ENCODE measurements at regions not wholly inside any gene's neighbourhood (a gene's known extent, or its start where the extent isn't known, plus 50 kb on each side); places are given as distances from the start of the nearest gene placed in this dataset.

DNA sequence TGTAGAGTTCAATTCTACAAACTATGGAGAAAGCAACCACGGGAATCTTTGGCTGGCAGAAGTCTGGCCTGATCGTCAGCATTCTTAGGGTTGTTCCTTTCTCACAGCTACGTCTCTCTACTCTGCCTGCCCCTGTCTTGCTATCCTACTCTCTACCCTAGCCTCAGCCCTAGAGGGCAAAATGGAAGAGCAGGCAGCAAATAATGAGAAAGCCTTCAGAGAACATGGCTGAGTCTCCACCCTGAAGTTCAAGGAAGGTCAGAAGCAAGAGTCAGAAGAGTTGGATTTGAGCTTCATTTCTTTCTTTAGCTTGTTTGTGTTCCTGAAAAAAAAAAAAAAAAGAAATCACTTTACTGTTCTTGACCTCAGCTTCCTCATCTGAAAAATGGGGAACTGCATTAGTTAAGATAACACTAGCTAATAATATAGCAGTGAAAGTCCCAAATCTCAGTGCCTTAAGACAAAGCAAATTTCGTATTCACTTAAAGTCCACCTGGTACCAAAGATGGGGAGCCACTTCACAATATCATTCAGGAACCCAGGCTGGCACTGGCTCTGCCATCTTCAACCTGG, 50.2 kb upstream of the CCND2 start:
- no peaks in the 10 kb centered on the region for H3K36me3 ChIP-seq
- TF ChIP-seq POLR2A (IDR thresholded peaks at IDR 0.05) (no peak), CTCF (IDR thresholded peaks at IDR 0.05) (no peak)
- DNase-seq = no peak
- no peak overlapping the region for H3K27ac ChIP-seq
- no peak overlapping the region for H3K4me3 ChIP-seq
- peaks cover 0 to 3% of the 10 kb centered on the region in 2 donors for H3K9me3 ChIP-seq
- H3K27me3 ChIP-seq = no peaks in the 10 kb centered on the region
- H3K4me1 ChIP-seq = no peaks in the 10 kb centered on the region
- intact Hi-C loops (cut with DNase I; ENCODE audit: low total_unique reads) = no loop called here

DNA sequence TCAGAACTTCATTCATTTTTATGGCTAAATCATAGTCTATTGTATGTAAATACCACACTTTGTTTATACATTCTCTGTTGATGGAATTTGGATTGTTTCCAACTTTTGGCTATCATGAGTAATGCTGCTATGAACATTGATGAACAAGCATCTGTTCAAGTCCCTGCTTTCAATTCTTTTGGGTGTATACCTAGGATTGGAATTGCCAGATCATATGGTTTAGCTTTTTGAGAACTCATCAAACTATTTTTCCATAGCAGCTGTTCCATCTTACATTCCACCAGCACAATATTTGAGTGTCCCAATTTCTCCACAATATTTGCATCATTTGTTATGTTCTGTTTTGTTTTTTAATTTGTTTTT, 52.3 kb upstream of the CCND2 start:
- DNase-seq = no peak
- no peak overlapping the region for H3K4me3 ChIP-seq
- no peaks in the 10 kb centered on the region for H3K27me3 ChIP-seq
- no peaks in the 10 kb centered on the region for H3K4me1 ChIP-seq
- H3K27ac ChIP-seq = no peak overlapping the region
- peaks cover 0 to 3% of the 10 kb centered on the region in 2 donors for H3K9me3 ChIP-seq
- no peaks in the 10 kb centered on the region for H3K36me3 ChIP-seq
- intact Hi-C loops (cut with DNase I; ENCODE audit: low total_unique reads) = no loop called here
- no peak for TF ChIP-seq POLR2A (IDR thresholded peaks at IDR 0.05)
- no peak for TF ChIP-seq CTCF (IDR thresholded peaks at IDR 0.05)

- intact Hi-C loops (cut with DNase I; ENCODE audit: low total_unique reads) = no loop called here
- TF ChIP-seq POLR2A (IDR thresholded peaks at IDR 0.05) (no peak), CTCF (IDR thresholded peaks at IDR 0.05) (no peak)
- no peaks in the 10 kb centered on the region for H3K36me3 ChIP-seq
- no peak for DNase-seq
- H3K4me1 ChIP-seq = no peaks in the 10 kb centered on the region
- no peaks in the 10 kb centered on the region for H3K27me3 ChIP-seq
- H3K9me3 ChIP-seq = peaks cover 0 to 3% of the 10 kb centered on the region in 2 donors
- no peak overlapping the region for H3K4me3 ChIP-seq
- no peak overlapping the region for H3K27ac ChIP-seq
Observed at GRCh38 chr12:4220536-4221257, 52.9 kb upstream of the CCND2 start.

- Histone ChIP-seq H3K27ac (no peak overlapping the region), H3K4me3 (no peak overlapping the region), H3K9me3 (no peaks in the 10 kb centered on the region), H3K36me3 (no peaks in the 10 kb centered on the region), H3K27me3 (no peaks in the 10 kb centered on the region), H3K4me1 (no peaks in the 10 kb centered on the region)
- no peak for DNase-seq
- TF ChIP-seq POLR2A (IDR thresholded peaks at IDR 0.05) = no peak
- TF ChIP-seq CTCF (IDR thresholded peaks at IDR 0.05) = no peak
- intact Hi-C loops (cut with DNase I; ENCODE audit: low total_unique reads) = no loop called here
Observed at GRCh38 chr12:4217091-4217490, 56.5 kb upstream of the CCND2 start.

DNA sequence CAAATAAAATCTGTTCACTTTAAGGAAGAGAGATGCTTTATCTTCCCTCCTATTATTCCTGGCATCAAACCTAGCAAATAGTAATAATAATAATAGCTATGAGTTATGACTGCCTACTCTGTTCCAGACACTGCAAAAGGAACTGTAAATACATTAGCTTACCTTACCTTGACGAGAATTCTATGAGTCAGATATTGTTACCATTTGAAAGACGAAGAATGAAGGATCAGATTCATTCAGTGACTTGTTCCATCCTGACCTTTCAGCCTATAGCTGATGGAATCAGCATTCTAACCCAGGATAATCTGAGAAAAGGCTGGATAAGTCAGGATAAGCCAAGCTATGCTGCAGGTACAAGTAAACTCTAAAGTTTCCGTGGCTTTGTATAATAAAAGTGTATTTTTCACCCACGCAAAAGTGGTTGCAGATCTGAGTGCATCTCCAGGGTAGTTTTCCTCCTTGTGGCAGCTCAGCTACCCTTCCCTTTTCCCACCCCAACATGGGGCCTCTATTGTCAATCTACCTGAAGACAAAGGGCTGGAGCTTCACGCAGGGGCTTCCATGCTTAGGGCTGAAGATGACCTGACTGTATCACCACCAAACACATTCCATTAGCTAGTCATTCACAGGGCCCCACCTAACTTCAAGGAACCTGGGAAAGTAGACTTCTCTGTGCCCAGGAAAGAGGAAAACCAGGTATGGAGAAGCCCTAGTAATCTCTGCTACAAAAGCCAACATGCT, 57.2 kb upstream of the CCND2 start:
- H3K4me1 ChIP-seq = no peaks in the 10 kb centered on the region
- H3K4me3 ChIP-seq = no peak overlapping the region
- intact Hi-C loops (cut with DNase I; ENCODE audit: low total_unique reads) = no loop called here
- no peak for DNase-seq
- H3K36me3 ChIP-seq = no peaks in the 10 kb centered on the region
- no peak overlapping the region for H3K27ac ChIP-seq
- TF ChIP-seq CTCF (IDR thresholded peaks at IDR 0.05) = no peak
- no peak for TF ChIP-seq POLR2A (IDR thresholded peaks at IDR 0.05)
- no peaks in the 10 kb centered on the region for H3K9me3 ChIP-seq
- no peaks in the 10 kb centered on the region for H3K27me3 ChIP-seq

Measured in uterus (tissue), 3 donors.